ACC112 (cell line): ENCODE measurements at regions not wholly inside any gene's neighbourhood (a gene's known extent, or its start where the extent isn't known, plus 50 kb on each side); places are given as distances from the start of the nearest gene placed in this dataset.

Experiments
- H2AFZ ChIP-seq: fragments of 200-600 bp; sonication (generic); one replicate; pipeline ENCODE4 v1.6.0; 2017; ENCODE audit warnings: antibody characterized with exemption, low read length; ENCODE audit not compliant: unreplicated experiment
- H3K27ac ChIP-seq: fragments of 200-600 bp; sonication (generic); 2 replicates; pipeline ENCODE4 v1.5.1; 2014; ENCODE audit warnings: low read depth, mild to moderate bottlenecking, antibody characterized with exemption, low read length, moderate library complexity
- H3K27me3 ChIP-seq: fragments of 200-600 bp; sonication (generic); 2 replicates; pipeline ENCODE4 v1.6.1; 2014; ENCODE audit warnings: mild to moderate bottlenecking, antibody characterized with exemption, low read length, moderate library complexity, mixed read lengths; ENCODE audit not compliant: insufficient read depth
- H3K36me3 ChIP-seq: fragments of 200-600 bp; sonication (generic); 2 replicates; pipeline ENCODE4 v1.6.1; 2016; ENCODE audit warnings: mild to moderate bottlenecking, antibody characterized with exemption, low read length, moderate library complexity, mixed read lengths; ENCODE audit not compliant: insufficient read depth
- H3K4me1 ChIP-seq: fragments of 200-600 bp; sonication (generic); one replicate; pipeline ENCODE4 v1.6.1; 2016; ENCODE audit warnings: low read length, mixed read lengths; ENCODE audit not compliant: insufficient read depth, unreplicated experiment, control insufficient read depth
- H3K4me3 ChIP-seq: fragments of 200-600 bp; sonication (generic); 2 replicates; pipeline ENCODE4 v1.5.1; 2014; ENCODE audit warnings: mild to moderate bottlenecking, low read depth, low read length
- H3K79me2 ChIP-seq: fragments of 200-600 bp; sonication (generic); one replicate; pipeline ENCODE4 v1.6.0; 2016; ENCODE audit warnings: low read length; ENCODE audit not compliant: control insufficient read depth, unreplicated experiment, insufficient read depth

DNA sequence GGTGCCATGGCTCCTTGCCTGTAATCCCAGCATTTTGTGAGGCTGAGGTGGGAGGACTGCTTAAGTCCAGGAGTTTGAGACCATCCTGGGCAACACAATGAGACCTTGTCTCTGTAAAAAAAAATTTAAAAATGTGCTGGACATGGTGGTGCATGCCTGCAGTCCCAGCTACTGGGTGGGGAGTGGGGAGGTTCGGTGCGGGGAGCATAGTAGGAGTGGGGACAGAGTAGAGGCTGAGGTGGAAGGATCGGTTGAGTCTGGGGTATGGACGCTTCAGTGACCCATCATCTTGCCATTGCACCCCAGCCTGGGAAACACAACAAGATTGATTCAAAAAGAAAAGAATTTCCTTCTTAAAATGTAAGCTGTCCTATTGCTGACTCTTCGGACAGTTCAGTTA is 1490.0 kb upstream of the GBE1 start:
- Histone ChIP-seq H3K4me3 (no peak overlapping the region), H2AFZ (no peak overlapping the region), H3K36me3 (no peaks in the 10 kb centered on the region), H3K27ac (no peak overlapping the region), H3K4me1 (no peaks in the 10 kb centered on the region), H3K27me3 (no peaks in the 10 kb centered on the region), H3K79me2 (no peaks in the 10 kb centered on the region)

GRCh38 chr3:83250613-83251012 is 1489.2 kb upstream of the GBE1 start:
- H3K4me1 ChIP-seq = no peaks in the 10 kb centered on the region
- H3K4me3 ChIP-seq = no peak overlapping the region
- H3K27me3 ChIP-seq = no peaks in the 10 kb centered on the region
- H2AFZ ChIP-seq = no peak overlapping the region
- no peaks in the 10 kb centered on the region for H3K36me3 ChIP-seq
- no peaks in the 10 kb centered on the region for H3K79me2 ChIP-seq
- no peak overlapping the region for H3K27ac ChIP-seq

DNA sequence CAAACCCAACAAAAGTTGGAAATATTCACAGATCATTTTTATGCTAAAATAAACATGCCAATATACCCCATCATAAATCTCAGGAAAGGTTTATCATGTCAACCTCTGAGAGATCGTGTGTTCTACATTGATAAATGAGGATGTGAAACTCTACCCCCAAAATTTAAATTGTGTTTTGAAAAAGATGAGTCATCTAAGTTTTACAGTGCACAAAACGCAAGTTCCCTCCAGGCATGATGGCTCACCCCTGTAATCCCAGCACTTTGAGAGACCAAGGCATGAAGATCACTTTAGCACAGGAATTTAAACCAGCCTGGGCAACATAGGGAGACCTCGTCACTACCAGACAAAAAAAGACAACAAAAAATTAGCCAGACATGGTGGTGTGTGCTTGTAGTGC is 1487.0 kb upstream of the GBE1 start:
- Histone ChIP-seq H3K27ac (no peak overlapping the region), H2AFZ (no peak overlapping the region), H3K79me2 (no peaks in the 10 kb centered on the region), H3K4me3 (no peak overlapping the region), H3K27me3 (no peaks in the 10 kb centered on the region), H3K36me3 (no peaks in the 10 kb centered on the region), H3K4me1 (no peaks in the 10 kb centered on the region)

GRCh38 chr3:83235180-83235814 is 1473.9 kb upstream of the GBE1 start:
- Histone ChIP-seq H3K27me3 (no peaks in the 10 kb centered on the region), H3K27ac (no peak overlapping the region)

GRCh38 chr3:83233715-83234114 is 1472.3 kb upstream of the GBE1 start:
- Histone ChIP-seq H3K4me1 (no peaks in the 10 kb centered on the region), H3K79me2 (no peaks in the 10 kb centered on the region), H2AFZ (no peak overlapping the region), H3K27me3 (no peaks in the 10 kb centered on the region), H3K4me3 (no peak overlapping the region), H3K36me3 (no peaks in the 10 kb centered on the region), H3K27ac (no peak overlapping the region)

More at GRCh38 chr3:83235180-83235814, 1473.9 kb upstream of the GBE1 start:
- Histone ChIP-seq H3K4me1 (no peaks in the 10 kb centered on the region), H3K4me3 (no peak overlapping the region), H3K79me2 (no peaks in the 10 kb centered on the region), H2AFZ (no peak overlapping the region), H3K36me3 (no peaks in the 10 kb centered on the region)

DNA sequence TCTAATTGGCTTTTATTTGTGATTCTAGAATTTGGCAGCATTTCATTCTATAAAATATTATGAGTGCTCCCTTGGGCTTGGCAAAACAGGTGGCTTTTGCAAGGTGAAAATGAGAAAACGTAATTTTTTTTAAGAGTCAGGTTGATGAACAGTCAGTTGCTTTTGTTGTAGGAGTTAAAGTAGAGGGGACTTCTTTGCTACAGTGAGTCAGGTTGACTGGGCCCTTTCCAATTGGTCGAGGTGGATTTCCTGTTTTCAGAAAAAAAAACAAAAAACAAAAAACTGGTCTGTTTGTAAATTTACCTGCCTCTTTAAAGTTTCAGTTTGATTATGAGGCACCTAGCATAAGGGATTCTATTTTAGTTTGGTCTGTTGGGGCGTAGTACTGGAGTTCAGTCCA is 1469.4 kb upstream of the GBE1 start:
- Histone ChIP-seq H3K27me3 (no peaks in the 10 kb centered on the region), H3K79me2 (no peaks in the 10 kb centered on the region), H2AFZ (no peak overlapping the region), H3K4me3 (no peak overlapping the region), H3K36me3 (no peaks in the 10 kb centered on the region), H3K27ac (no peak overlapping the region), H3K4me1 (no peaks in the 10 kb centered on the region)

GRCh38 chr3:83230376-83230775 is 1468.9 kb upstream of the GBE1 start:
- Histone ChIP-seq H3K4me3 (no peak overlapping the region), H3K27me3 (no peaks in the 10 kb centered on the region), H3K4me1 (no peaks in the 10 kb centered on the region), H3K36me3 (no peaks in the 10 kb centered on the region), H3K27ac (no peak overlapping the region), H3K79me2 (no peaks in the 10 kb centered on the region), H2AFZ (no peak overlapping the region)

DNA sequence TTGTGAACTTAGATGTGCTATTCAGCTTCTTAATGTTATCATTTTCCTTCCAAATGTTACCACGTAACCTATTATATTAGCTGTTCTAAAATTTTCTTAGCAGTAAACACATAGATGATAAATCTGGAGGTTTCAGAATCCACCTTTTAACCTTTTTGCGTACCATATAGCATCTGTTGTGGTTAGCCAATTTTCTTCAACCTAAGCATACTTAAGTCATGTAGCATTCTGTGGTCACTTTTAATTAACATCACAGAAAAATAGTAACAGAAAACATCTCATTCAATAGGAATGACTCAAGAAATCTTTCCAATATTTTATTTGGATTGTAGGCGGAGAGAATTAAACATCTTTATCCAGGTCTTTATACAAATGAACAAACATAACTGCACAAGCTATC is 1465.3 kb upstream of the GBE1 start:
- Histone ChIP-seq H2AFZ (no peak overlapping the region), H3K4me3 (no peak overlapping the region), H3K79me2 (no peaks in the 10 kb centered on the region), H3K4me1 (no peaks in the 10 kb centered on the region), H3K27ac (no peak overlapping the region), H3K36me3 (no peaks in the 10 kb centered on the region), H3K27me3 (no peaks in the 10 kb centered on the region)

DNA sequence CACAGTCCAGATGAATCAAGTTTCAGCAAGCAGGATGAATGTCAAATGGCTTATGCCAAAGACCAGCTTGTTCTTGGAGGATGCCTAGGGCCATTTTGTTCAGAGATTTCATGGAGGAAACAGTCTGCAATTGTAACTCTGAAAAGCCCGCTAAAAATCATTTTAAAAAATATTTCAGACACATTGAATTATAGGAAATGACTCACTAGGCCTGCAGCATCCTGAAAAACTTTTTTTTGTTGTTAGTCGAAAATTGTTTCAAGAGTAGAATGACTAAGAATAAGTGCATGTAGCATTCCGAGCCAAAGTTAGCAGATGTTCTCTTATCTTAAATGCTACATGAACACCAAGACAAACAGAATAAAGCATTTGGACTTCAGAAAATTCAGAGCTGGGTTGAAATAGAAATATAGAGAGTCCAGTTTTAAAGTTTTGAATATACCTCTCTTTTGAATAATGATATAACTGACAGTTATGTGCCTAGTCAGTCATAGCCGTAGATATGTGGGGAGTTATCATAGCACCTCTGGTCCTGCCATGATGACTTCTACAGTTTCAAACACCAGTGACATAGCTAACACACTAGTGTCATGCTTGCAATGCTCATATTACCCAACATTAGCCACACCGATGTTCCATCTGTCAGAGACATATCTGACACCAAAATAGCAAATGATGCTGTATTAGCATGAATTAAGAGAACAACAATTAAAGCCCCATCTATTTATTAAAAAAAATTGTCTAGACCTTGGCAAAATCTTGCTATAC is 1462.8 kb upstream of the GBE1 start:
- no peak overlapping the region for H2AFZ ChIP-seq
- no peak overlapping the region for H3K27ac ChIP-seq
- H3K27me3 ChIP-seq = no peaks in the 10 kb centered on the region
- H3K4me3 ChIP-seq = no peak overlapping the region
- no peaks in the 10 kb centered on the region for H3K79me2 ChIP-seq
- no peaks in the 10 kb centered on the region for H3K4me1 ChIP-seq
- H3K36me3 ChIP-seq = no peaks in the 10 kb centered on the region

DNA sequence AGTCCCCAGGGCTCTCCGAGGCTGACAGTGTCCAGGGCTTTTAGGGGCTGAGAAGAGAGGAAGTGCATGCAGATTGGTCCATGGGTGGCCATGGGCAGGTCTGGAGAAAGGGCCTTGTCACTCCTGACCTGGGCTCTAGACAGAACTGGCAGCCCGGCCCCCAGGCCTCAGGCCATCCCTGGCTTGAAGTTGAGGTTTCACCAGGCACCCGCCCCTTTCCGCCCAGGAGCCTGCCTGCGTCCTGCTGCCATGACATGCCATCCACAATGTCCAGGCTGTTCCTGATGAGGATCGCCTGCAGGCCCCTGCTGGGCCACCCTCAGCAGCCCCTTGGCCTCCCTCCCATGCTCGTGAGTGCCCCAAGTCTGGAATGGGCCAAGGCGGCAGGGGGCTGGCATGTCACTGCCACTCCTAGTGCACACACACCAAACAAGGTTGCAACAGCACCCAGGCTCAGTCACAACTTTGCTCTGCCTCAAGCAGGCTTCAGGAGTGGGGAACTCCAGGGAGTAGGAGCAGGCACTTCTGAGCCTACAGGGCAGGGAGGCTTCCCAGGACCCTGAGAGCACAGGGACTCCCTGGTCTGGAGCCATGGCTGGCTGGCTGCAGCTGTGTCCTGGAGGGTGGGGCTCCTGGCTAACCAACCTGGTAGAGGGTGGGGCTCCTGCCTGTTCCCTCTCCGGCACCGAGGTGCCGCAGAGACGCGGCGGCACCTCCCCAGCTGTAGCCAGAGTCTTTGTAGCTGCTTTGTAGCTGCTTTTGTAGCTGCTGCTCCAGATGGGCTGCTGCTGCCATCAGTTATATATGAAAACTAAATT is 1457.1 kb upstream of the GBE1 start:
- Histone ChIP-seq H3K27ac (no peak overlapping the region), H2AFZ (no peak overlapping the region), H3K4me3 (no peak overlapping the region)

More for the DNA sequence above, 1457.1 kb upstream of the GBE1 start:
- no peaks in the 10 kb centered on the region for H3K4me1 ChIP-seq
- H3K79me2 ChIP-seq = no peaks in the 10 kb centered on the region
- no peaks in the 10 kb centered on the region for H3K27me3 ChIP-seq
- H3K36me3 ChIP-seq = no peaks in the 10 kb centered on the region
